ENCODE measurements at regions not wholly inside any gene's neighbourhood (a gene's known extent, or its start where the extent isn't known, plus 50 kb on each side); places are given as distances from the start of the nearest gene placed in this dataset.

DNA sequence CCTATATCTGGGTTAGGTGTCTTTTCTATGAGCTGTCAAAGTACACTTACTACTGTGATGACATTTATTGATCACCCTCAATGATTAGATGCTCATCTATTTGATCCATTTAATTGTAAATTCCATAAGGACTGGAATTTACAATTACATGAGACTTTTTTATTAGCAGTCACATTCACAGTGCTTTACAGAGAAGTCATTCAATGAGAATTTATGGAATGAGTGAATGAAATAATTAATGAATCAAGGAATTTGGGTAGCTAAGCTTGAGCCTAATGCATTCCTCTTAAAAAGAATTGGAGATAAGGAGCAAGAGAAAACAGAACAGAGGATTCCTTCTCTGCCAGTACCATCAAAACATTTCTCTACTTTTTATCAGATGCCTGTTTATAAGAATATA is 1437.5 kb upstream of the CDH8 start:
- TF ChIP-seq POLR2A (IDR thresholded peaks at IDR 0.05), result no peak
- TF ChIP-seq, protein P1, sequence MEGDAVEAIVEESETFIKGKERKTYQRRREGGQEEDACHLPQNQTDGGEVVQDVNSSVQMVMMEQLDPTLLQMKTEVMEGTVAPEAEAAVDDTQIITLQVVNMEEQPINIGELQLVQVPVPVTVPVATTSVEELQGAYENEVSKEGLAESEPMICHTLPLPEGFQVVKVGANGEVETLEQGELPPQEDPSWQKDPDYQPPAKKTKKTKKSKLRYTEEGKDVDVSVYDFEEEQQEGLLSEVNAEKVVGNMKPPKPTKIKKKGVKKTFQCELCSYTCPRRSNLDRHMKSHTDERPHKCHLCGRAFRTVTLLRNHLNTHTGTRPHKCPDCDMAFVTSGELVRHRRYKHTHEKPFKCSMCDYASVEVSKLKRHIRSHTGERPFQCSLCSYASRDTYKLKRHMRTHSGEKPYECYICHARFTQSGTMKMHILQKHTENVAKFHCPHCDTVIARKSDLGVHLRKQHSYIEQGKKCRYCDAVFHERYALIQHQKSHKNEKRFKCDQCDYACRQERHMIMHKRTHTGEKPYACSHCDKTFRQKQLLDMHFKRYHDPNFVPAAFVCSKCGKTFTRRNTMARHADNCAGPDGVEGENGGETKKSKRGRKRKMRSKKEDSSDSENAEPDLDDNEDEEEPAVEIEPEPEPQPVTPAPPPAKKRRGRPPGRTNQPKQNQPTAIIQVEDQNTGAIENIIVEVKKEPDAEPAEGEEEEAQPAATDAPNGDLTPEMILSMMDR (IDR thresholded peaks at IDR 0.05), result no peak

Data from thyroid gland (tissue), 4 donors.